HEK293T (cell line): ENCODE measurements at regions not wholly inside any gene's neighbourhood (a gene's known extent, or its start where the extent isn't known, plus 50 kb on each side); places are given as distances from the start of the nearest gene placed in this dataset.

ENCODE experiments used
- ARNT ChIP-seq: fragments of 450-650 bp; IDR thresholded peaks from 2 replicates; pipeline ENCODE4 v1.6.1; 2017; ENCODE audit warnings: mild to moderate bottlenecking
- BHLHE40 ChIP-seq: fragments of 450-650 bp; IDR thresholded peaks from 2 replicates; pipeline ENCODE4 v1.6.1; 2016; ENCODE audit warnings: mild to moderate bottlenecking, moderate library complexity, borderline replicate concordance
- CTBP1 ChIP-seq: fragments of 450-650 bp; IDR thresholded peaks from 2 replicates; pipeline ENCODE4 v1.6.1; 2016; ENCODE audit warnings: borderline replicate concordance
- ELF4 ChIP-seq: fragments of 450-650 bp; IDR thresholded peaks from 2 replicates; pipeline ENCODE4 v1.6.1; 2017; ENCODE audit warnings: antibody characterized with exemption
- FOXA1 ChIP-seq: fragments of 450-650 bp; IDR thresholded peaks from 2 replicates; pipeline ENCODE4 v1.6.1; 2016; ENCODE audit warnings: mild to moderate bottlenecking
- FOXK2 ChIP-seq: fragments of 450-650 bp; IDR thresholded peaks from 2 replicates; pipeline ENCODE4 v1.6.1; 2016; ENCODE audit warnings: mild to moderate bottlenecking
- FOXM1 ChIP-seq: fragments of 450-650 bp; IDR thresholded peaks from 2 replicates; pipeline ENCODE4 v1.6.1; 2017; ENCODE audit warnings: mild to moderate bottlenecking, borderline replicate concordance
- HDGF ChIP-seq: fragments of 450-650 bp; IDR thresholded peaks from 2 replicates; pipeline ENCODE4 v1.6.1; 2017; ENCODE audit warnings: antibody characterized with exemption, borderline replicate concordance
- LEF1 ChIP-seq: fragments of 450-650 bp; IDR thresholded peaks from 2 replicates; pipeline ENCODE4 v1.6.1; 2017; ENCODE audit warnings: mild to moderate bottlenecking, borderline replicate concordance
- NFRKB ChIP-seq: fragments of 450-650 bp; IDR thresholded peaks from 2 replicates; pipeline ENCODE4 v1.6.1; 2016; ENCODE audit warnings: mild to moderate bottlenecking, moderate library complexity
- PKNOX1 ChIP-seq: fragments of 450-650 bp; IDR thresholded peaks from 2 replicates; pipeline ENCODE4 v1.6.1; 2016
- SP1 ChIP-seq: fragments of 450-650 bp; IDR thresholded peaks from 2 replicates; pipeline ENCODE4 v1.6.1; 2017
- SUZ12 ChIP-seq: fragments of 450-650 bp; IDR thresholded peaks from 2 replicates; pipeline ENCODE4 v1.6.1; 2016; ENCODE audit warnings: mild to moderate bottlenecking
- ZNF384 ChIP-seq: fragments of 450-650 bp; IDR thresholded peaks from 2 replicates; pipeline ENCODE4 v1.6.1; 2016

GRCh38 chr1:216843409-216843808 lies 120.2 kb upstream of the ESRRG start:
- TF ChIP-seq ARNT (no peak), NFRKB (no peak), SP1 (no peak), CTBP1 (no peak), ZNF384 (no peak), FOXA1 (no peak), PKNOX1 (no peak), FOXK2 (no peak), BHLHE40 (no peak), FOXM1 (no peak), SUZ12 (no peak), HDGF (no peak), LEF1 (no peak), ELF4 (no peak)
